Ascending aorta (tissue), 2 donors: ENCODE measurements at regions not wholly inside any gene's neighbourhood (a gene's known extent, or its start where the extent isn't known, plus 50 kb on each side); places are given as distances from the start of the nearest gene placed in this dataset.

Experiments
- DNase-seq, 2 donors: peaks; one replicate each; pipeline ENCODE4 v3.0.0-alpha.2; 2019; ENCODE audit warnings: low spot score in 2 of 2
- H3K27ac ChIP-seq, 2 donors: fragments of 200-600 bp; sonication (generic); one replicate each; pipeline ENCODE4 v1.5.1; 2016 to 2017; ENCODE audit warnings: mild to moderate bottlenecking in 1 of 2
- H3K27me3 ChIP-seq: fragments of 200-600 bp; sonication (generic); one replicate; pipeline ENCODE4 v1.5.1; 2017
- H3K36me3 ChIP-seq, 2 donors: fragments of 200-600 bp; sonication (generic); one replicate each; pipeline ENCODE4 v1.5.1; 2016
- H3K4me1 ChIP-seq, 2 donors: fragments of 200-600 bp; sonication (generic); one replicate each; pipeline ENCODE4 v1.5.1; 2016 to 2017; ENCODE audit warnings: mild to moderate bottlenecking in 1 of 2
- H3K4me3 ChIP-seq, 2 donors: fragments of 200-600 bp; sonication (generic); one replicate each; pipeline ENCODE4 v1.5.1; 2016 to 2017; ENCODE audit warnings: mild to moderate bottlenecking in 1 of 2
- H3K9me3 ChIP-seq, 2 donors: fragments of 200-600 bp; sonication (generic); one replicate each; pipeline ENCODE4 v1.5.1; 2016
- CTCF ChIP-seq, 3 experiments: fragments of 200-600 bp in 2 of 3; fragments of 450-650 bp in 1 of 3; sonication (generic) in 2 of 3; IDR thresholded peaks; one replicate each; pipeline ENCODE4 v1.5.1; 2016 to 2019; ENCODE audit warnings: antibody characterized with exemption in 3 of 3, mild to moderate bottlenecking in 1 of 3, moderate library complexity in 1 of 3
- intact Hi-C: fragments of 100-400 bp; cut with DNase I; formaldehyde crosslinking; loops from one replicate; pipeline ENCODE4 v1.15.1; 2023

- intact Hi-C loops, result no loop called here
- TF ChIP-seq CTCF (IDR thresholded peaks at IDR 0.05), result no peak
- no peak for DNase-seq
- H3K27me3 ChIP-seq, result no peaks in the 10 kb centered on the region
- no peaks in the 10 kb centered on the region for H3K9me3 ChIP-seq
- H3K36me3 ChIP-seq, result no peaks in the 10 kb centered on the region
- H3K27ac ChIP-seq, result no peak overlapping the region
- no peaks in the 10 kb centered on the region for H3K4me1 ChIP-seq
- H3K4me3 ChIP-seq, result no peak overlapping the region
Measured at GRCh38 chr7:136530831-136531230, 337.6 kb upstream of the CHRM2 start.

DNA sequence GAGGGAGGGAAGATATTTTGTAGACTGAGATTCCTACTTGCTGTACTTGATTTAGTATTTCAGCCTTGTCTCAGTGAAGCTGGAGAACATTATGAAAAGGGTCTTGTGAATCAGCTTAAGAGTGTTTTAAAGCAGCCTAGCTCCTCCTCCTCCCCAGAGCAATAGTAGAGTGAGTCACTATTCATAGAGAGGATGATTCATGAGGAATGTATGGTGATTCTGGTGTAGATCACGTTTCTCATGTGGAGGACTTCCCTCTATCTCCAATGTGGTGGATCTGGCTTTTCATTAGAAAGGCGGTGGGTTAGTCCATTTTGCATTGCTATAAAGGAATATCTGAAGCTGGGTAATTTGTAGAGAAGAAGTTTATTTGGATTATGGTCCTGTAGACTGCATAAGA, 340.1 kb upstream of the CHRM2 start:
- H3K9me3 ChIP-seq, result no peaks in the 10 kb centered on the region
- DNase-seq, result no peak
- no peak overlapping the region for H3K27ac ChIP-seq
- intact Hi-C loops, result no loop called here
- TF ChIP-seq CTCF (IDR thresholded peaks at IDR 0.05), result no peak
- H3K4me3 ChIP-seq, result no peak overlapping the region
- no peaks in the 10 kb centered on the region for H3K4me1 ChIP-seq
- H3K36me3 ChIP-seq, result no peaks in the 10 kb centered on the region
- no peaks in the 10 kb centered on the region for H3K27me3 ChIP-seq

DNA sequence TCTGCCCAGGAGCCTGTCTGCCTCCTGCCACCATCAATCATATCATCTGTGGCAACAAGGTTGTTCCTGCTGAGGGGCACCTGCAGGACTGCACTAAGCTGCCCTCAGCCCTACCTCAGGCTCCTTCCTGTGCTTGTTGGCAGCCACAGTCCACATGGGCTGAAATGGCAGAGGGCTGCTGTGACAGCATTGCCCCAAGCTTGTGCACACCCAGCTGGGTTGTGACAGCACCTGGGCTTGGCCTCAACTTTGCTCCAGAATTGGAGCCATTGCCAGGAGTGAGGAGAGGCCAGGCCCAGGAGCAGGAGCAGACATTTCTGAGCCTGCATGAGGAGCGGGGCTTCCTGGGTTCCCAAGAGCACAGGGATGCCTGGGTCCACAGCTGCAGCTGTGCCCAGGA, 340.9 kb upstream of the CHRM2 start:
- Histone ChIP-seq H3K4me3 (no peak overlapping the region), H3K27me3 (no peaks in the 10 kb centered on the region), H3K4me1 (no peaks in the 10 kb centered on the region), H3K27ac (no peak overlapping the region), H3K9me3 (no peaks in the 10 kb centered on the region), H3K36me3 (no peaks in the 10 kb centered on the region)
- DNase-seq, result no peak
- intact Hi-C loops, result no loop called here
- no peak for TF ChIP-seq CTCF (IDR thresholded peaks at IDR 0.05)

DNA sequence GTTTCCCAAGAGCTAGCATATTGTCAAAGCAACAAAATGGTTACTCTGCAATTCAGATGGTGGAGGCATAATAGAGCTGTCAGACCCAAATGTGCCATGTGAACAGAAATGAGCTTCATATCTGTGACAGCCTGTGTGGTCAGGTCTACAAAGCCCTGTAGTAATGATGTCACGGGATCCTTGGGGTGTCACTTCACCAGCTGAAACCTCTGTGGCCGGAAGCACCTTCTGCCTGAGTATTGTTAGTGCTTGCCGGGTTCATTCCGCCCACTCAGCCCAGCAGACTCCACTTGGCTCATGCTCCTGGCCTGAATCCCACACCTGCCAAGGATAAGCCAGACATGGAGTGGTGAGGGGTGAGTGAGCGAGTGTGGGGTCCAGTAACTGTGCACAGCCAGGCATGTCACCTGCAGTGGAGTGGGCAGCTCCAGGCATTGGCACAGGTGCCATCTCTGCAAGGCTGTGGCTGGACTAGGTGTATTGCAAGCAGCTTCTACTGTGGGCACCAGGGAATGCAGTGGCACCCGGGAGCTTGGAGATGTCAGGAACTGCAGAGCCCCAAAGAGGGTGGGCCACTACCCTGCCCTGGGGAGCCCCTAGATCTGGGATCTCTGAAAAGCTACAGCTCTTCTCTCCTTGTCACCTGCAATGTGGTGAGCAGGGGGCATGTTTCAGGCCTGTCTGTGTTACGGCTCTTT, 341.9 kb upstream of the CHRM2 start:
- intact Hi-C loops, result no loop called here
- Histone ChIP-seq H3K4me3 (no peak overlapping the region), H3K4me1 (no peaks in the 10 kb centered on the region), H3K9me3 (no peaks in the 10 kb centered on the region), H3K27me3 (no peaks in the 10 kb centered on the region), H3K27ac (no peak overlapping the region), H3K36me3 (no peaks in the 10 kb centered on the region)
- DNase-seq, result no peak
- no peak for TF ChIP-seq CTCF (IDR thresholded peaks at IDR 0.05)

DNA sequence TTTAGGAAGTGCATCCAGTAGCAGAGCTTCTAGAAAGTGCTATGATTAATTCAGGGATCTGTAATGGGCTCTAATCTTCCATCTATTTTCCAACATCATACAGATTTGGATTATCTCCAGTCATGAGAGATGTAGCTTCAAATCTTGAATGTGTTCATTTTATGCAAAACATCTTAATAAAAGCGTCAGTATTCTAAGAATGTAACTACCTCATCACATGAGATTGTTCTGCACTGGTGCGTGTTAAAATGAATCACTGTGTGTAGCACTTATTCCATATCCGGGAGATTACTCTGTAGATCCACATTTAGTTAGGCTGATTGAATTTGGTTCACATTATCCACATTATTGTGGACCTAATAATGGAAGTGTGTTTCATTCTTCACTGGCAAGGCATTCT, 344.9 kb upstream of the CHRM2 start:
- no peaks in the 10 kb centered on the region for H3K9me3 ChIP-seq
- no peak overlapping the region for H3K4me3 ChIP-seq
- intact Hi-C loops, result no loop called here
- no peaks in the 10 kb centered on the region for H3K27me3 ChIP-seq
- H3K36me3 ChIP-seq, result no peaks in the 10 kb centered on the region
- no peak for DNase-seq
- H3K27ac ChIP-seq, result no peak overlapping the region
- no peaks in the 10 kb centered on the region for H3K4me1 ChIP-seq
- TF ChIP-seq CTCF (IDR thresholded peaks at IDR 0.05), result no peak

- Histone ChIP-seq H3K4me3 (no peak overlapping the region), H3K27me3 (no peaks in the 10 kb centered on the region), H3K4me1 (no peaks in the 10 kb centered on the region), H3K9me3 (no peaks in the 10 kb centered on the region), H3K36me3 (no peaks in the 10 kb centered on the region), H3K27ac (no peak overlapping the region)
- no peak for DNase-seq
- intact Hi-C loops, result no loop called here
- no peak for TF ChIP-seq CTCF (IDR thresholded peaks at IDR 0.05)
Measured at GRCh38 chr7:136517971-136518370, 350.5 kb upstream of the CHRM2 start.
